HEK293 (cell line): ENCODE measurements at regions not wholly inside any gene's neighbourhood (a gene's known extent, or its start where the extent isn't known, plus 50 kb on each side); places are given as distances from the start of the nearest gene placed in this dataset.

Source experiments
- GFI1B ChIP-seq: fragments of 450-650 bp; formaldehyde crosslinking; IDR thresholded peaks from 2 replicates; pipeline ENCODE4 v1.5.1; 2016; ENCODE audit warnings: missing biosample characterization, missing genetic modification characterization
- HOXA7 ChIP-seq: sonication (generic); formaldehyde crosslinking; IDR thresholded peaks from 2 replicates; pipeline ENCODE4 v1.8.1; 2022; ENCODE audit warnings: missing genetic modification reagents, borderline replicate concordance
- HOXD13 ChIP-seq: sonication (generic); formaldehyde crosslinking; IDR thresholded peaks from 2 replicates; pipeline ENCODE4 v1.8.0; 2022; ENCODE audit warnings: missing genetic modification reagents, borderline replicate concordance
- MZF1 ChIP-seq: fragments of 450-650 bp; formaldehyde crosslinking; IDR thresholded peaks from 2 replicates; pipeline ENCODE4 v1.5.1; 2017; ENCODE audit warnings: missing biosample characterization, missing genetic modification characterization, borderline replicate concordance
- YY2 ChIP-seq: fragments of 450-650 bp; formaldehyde crosslinking; IDR thresholded peaks from 2 replicates; pipeline ENCODE4 v1.5.1; 2016; ENCODE audit warnings: missing biosample characterization, missing genetic modification characterization
- ZBTB20 ChIP-seq: fragments of 450-650 bp; formaldehyde crosslinking; IDR thresholded peaks from 2 replicates; pipeline ENCODE4 v1.5.1; 2016; ENCODE audit warnings: missing biosample characterization, missing genetic modification characterization
- ZBTB48 ChIP-seq: fragments of 450-650 bp; formaldehyde crosslinking; IDR thresholded peaks from 2 replicates; pipeline ENCODE4 v1.5.1; 2016; ENCODE audit warnings: missing biosample characterization, missing genetic modification characterization
- ZBTB7A ChIP-seq: fragments of 450-650 bp; formaldehyde crosslinking; IDR thresholded peaks from 2 replicates; pipeline ENCODE4 v1.5.1; 2016; ENCODE audit warnings: low read depth, missing biosample characterization, missing genetic modification characterization
- ZIC2 ChIP-seq: fragments of 450-650 bp; formaldehyde crosslinking; IDR thresholded peaks from 2 replicates; pipeline ENCODE4 v1.5.1; 2016; ENCODE audit warnings: missing biosample characterization, missing genetic modification characterization
- ZNF214 ChIP-seq: fragments of 450-650 bp; formaldehyde crosslinking; IDR thresholded peaks from 2 replicates; pipeline ENCODE4 v1.5.1; 2017; ENCODE audit warnings: missing biosample characterization, mild to moderate bottlenecking, missing genetic modification characterization, borderline replicate concordance
- ZNF239 ChIP-seq: fragments of 450-650 bp; formaldehyde crosslinking; IDR thresholded peaks from 2 replicates; pipeline ENCODE4 v1.5.1; 2016; ENCODE audit warnings: missing biosample characterization, missing genetic modification characterization
- ZNF37A ChIP-seq: fragments of 450-650 bp; IDR thresholded peaks from 2 replicates; pipeline ENCODE4 v1.5.1; 2018; ENCODE audit warnings: missing biosample characterization, missing genetic modification characterization
- ZNF548 ChIP-seq: fragments of 450-650 bp; formaldehyde crosslinking; IDR thresholded peaks from 2 replicates; pipeline ENCODE4 v1.5.1; 2016; ENCODE audit warnings: missing biosample characterization, missing genetic modification characterization
- ZNF585B ChIP-seq: fragments of 450-650 bp; formaldehyde crosslinking; IDR thresholded peaks from 2 replicates; pipeline ENCODE4 v1.5.1; 2016; ENCODE audit warnings: missing biosample characterization, missing genetic modification characterization
- ZSCAN23 ChIP-seq: fragments of 450-650 bp; formaldehyde crosslinking; IDR thresholded peaks from 2 replicates; pipeline ENCODE4 v1.5.1; 2016; ENCODE audit warnings: missing biosample characterization, missing genetic modification characterization
- ZXDB ChIP-seq: fragments of 450-650 bp; formaldehyde crosslinking; IDR thresholded peaks from 2 replicates; pipeline ENCODE4 v1.5.1; 2016; ENCODE audit warnings: missing biosample characterization, missing genetic modification characterization
- TF ChIP-seq, protein P1 (sequence below): fragments of 450-650 bp; formaldehyde crosslinking; conservative IDR thresholded peaks from 2 replicates; pipeline ENCODE4 v1.5.1; 2016; ENCODE audit warnings: low read depth, missing biosample characterization, missing genetic modification characterization
- TF ChIP-seq, protein P2 (sequence below): fragments of 450-650 bp; formaldehyde crosslinking; IDR thresholded peaks from 2 replicates; pipeline ENCODE4 v1.5.1; 2016; ENCODE audit warnings: missing biosample characterization, missing genetic modification characterization
- TF ChIP-seq, protein P3 (sequence below): fragments of 450-650 bp; formaldehyde crosslinking; IDR thresholded peaks from 2 replicates; pipeline ENCODE4 v1.5.1; 2017; ENCODE audit warnings: missing biosample characterization, missing genetic modification characterization
- TF ChIP-seq, protein P4 (sequence below): fragments of 450-650 bp; formaldehyde crosslinking; IDR thresholded peaks from 2 replicates; pipeline ENCODE4 v1.5.1; 2016; ENCODE audit warnings: missing biosample characterization, missing genetic modification characterization, borderline replicate concordance
- TF ChIP-seq, protein P5 (sequence below): fragments of 450-650 bp; formaldehyde crosslinking; IDR thresholded peaks from 2 replicates; pipeline ENCODE4 v1.5.1; 2016; ENCODE audit warnings: missing biosample characterization, missing genetic modification characterization
- TF ChIP-seq, protein P6 (sequence below): fragments of 450-650 bp; IDR thresholded peaks from 2 replicates; pipeline ENCODE4 v1.5.1; 2018; ENCODE audit warnings: missing biosample characterization, missing genetic modification characterization

DNA sequence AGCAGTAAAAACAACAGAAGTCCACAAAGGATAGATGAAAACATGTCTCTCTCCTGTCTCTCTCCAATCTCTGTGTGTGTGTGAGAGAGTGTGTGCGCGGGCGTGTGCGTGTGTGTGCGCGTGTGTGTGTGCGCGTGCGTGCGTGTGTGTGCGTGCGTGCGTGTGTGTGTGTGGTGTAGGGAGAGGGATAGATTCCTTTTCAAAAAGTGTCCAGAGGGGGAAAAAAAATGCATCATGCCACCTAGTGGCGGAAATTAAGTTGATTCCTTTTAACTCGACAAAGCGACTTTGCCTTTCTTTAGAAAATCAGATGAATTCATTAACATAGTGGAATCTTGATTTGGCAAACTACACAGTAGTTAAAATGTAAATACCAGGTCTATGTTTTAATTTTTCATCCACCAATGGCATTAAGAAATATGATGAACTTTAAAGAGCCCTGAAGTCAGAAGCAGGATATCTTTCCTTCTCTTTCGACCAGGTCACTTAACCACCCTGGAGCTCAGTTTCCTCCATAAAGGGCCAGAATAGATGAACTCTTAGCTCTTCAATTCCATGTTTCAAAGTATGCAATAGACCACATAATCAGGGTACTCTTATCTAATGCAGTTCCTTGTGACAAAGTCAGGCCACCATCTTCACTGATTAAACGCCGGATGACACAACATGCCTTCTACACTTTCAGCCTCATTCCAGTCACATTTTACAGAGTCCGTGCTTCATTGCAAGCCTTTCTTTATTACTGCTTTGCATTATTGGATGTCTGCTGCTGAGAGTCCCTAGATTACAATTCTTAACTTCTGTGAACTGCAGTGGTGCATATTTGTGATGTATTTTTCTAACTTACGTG lies 162.8 kb downstream of the FBXO8 start (continued):
- TF ChIP-seq, protein P1, sequence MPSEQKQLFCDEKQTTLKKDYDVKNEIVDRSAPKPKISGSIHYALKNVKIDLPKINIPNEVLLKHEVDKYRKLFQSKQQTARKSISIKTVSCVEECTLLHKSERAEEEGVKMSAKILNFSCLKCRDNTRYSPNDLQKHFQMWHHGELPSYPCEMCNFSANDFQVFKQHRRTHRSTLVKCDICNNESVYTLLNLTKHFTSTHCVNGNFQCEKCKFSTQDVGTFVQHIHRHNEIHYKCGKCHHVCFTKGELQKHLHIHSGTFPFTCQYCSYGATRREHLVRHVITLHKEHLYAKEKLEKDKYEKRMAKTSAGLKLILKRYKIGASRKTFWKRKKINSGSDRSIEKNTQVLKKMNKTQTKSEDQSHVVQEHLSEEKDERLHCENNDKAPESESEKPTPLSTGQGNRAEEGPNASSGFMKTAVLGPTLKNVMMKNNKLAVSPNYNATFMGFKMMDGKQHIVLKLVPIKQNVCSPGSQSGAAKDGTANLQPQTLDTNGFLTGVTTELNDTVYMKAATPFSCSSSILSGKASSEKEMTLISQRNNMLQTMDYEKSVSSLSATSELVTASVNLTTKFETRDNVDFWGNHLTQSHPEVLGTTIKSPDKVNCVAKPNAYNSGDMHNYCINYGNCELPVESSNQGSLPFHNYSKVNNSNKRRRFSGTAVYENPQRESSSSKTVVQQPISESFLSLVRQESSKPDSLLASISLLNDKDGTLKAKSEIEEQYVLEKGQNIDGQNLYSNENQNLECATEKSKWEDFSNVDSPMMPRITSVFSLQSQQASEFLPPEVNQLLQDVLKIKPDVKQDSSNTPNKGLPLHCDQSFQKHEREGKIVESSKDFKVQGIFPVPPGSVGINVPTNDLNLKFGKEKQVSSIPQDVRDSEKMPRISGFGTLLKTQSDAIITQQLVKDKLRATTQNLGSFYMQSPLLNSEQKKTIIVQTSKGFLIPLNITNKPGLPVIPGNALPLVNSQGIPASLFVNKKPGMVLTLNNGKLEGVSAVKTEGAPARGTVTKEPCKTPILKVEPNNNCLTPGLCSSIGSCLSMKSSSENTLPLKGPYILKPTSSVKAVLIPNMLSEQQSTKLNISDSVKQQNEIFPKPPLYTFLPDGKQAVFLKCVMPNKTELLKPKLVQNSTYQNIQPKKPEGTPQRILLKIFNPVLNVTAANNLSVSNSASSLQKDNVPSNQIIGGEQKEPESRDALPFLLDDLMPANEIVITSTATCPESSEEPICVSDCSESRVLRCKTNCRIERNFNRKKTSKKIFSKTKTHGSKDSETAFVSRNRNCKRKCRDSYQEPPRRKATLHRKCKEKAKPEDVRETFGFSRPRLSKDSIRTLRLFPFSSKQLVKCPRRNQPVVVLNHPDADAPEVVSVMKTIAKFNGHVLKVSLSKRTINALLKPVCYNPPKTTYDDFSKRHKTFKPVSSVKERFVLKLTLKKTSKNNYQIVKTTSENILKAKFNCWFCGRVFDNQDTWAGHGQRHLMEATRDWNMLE (tag by site-specific recombination), result no peak
- TF ChIP-seq YY2, result no peak
- TF ChIP-seq ZSCAN23 (tag by site-specific recombination), result no peak
- TF ChIP-seq ZBTB7A (tag by site-specific recombination), result no peak
- TF ChIP-seq, protein P2, sequence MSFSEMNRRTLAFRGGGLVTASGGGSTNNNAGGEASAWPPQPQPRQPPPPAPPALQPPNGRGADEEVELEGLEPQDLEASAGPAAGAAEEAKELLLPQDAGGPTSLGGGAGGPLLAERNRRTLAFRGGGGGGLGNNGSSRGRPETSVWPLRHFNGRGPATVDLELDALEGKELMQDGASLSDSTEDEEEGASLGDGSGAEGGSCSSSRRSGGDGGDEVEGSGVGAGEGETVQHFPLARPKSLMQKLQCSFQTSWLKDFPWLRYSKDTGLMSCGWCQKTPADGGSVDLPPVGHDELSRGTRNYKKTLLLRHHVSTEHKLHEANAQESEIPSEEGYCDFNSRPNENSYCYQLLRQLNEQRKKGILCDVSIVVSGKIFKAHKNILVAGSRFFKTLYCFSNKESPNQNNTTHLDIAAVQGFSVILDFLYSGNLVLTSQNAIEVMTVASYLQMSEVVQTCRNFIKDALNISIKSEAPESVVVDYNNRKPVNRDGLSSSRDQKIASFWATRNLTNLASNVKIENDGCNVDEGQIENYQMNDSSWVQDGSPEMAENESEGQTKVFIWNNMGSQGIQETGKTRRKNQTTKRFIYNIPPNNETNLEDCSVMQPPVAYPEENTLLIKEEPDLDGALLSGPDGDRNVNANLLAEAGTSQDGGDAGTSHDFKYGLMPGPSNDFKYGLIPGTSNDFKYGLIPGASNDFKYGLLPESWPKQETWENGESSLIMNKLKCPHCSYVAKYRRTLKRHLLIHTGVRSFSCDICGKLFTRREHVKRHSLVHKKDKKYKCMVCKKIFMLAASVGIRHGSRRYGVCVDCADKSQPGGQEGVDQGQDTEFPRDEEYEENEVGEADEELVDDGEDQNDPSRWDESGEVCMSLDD (tag by site-specific recombination), result no peak
- 0 out of 2 replicates have a peak, but pooled peaks have one; percentile 49 for TF ChIP-seq ZXDB (tag by site-specific recombination)
- TF ChIP-seq, protein P3, sequence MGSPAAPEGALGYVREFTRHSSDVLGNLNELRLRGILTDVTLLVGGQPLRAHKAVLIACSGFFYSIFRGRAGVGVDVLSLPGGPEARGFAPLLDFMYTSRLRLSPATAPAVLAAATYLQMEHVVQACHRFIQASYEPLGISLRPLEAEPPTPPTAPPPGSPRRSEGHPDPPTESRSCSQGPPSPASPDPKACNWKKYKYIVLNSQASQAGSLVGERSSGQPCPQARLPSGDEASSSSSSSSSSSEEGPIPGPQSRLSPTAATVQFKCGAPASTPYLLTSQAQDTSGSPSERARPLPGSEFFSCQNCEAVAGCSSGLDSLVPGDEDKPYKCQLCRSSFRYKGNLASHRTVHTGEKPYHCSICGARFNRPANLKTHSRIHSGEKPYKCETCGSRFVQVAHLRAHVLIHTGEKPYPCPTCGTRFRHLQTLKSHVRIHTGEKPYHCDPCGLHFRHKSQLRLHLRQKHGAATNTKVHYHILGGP (tag by site-specific recombination), result no peak
- no peak for TF ChIP-seq ZIC2 (tag by site-specific recombination)
- TF ChIP-seq GFI1B (tag by site-specific recombination), result no peak
- no peak for TF ChIP-seq ZNF239 (tag by site-specific recombination)
- TF ChIP-seq, protein P4, sequence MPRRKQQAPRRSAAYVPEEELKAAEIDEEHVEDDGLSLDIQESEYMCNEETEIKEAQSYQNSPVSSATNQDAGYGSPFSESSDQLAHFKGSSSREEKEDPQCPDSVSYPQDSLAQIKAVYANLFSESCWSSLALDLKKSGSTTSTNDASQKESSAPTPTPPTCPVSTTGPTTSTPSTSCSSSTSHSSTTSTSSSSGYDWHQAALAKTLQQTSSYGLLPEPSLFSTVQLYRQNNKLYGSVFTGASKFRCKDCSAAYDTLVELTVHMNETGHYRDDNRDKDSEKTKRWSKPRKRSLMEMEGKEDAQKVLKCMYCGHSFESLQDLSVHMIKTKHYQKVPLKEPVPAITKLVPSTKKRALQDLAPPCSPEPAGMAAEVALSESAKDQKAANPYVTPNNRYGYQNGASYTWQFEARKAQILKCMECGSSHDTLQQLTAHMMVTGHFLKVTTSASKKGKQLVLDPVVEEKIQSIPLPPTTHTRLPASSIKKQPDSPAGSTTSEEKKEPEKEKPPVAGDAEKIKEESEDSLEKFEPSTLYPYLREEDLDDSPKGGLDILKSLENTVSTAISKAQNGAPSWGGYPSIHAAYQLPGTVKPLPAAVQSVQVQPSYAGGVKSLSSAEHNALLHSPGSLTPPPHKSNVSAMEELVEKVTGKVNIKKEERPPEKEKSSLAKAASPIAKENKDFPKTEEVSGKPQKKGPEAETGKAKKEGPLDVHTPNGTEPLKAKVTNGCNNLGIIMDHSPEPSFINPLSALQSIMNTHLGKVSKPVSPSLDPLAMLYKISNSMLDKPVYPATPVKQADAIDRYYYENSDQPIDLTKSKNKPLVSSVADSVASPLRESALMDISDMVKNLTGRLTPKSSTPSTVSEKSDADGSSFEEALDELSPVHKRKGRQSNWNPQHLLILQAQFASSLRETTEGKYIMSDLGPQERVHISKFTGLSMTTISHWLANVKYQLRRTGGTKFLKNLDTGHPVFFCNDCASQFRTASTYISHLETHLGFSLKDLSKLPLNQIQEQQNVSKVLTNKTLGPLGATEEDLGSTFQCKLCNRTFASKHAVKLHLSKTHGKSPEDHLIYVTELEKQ (tag by site-specific recombination), result no peak
- no peak for TF ChIP-seq MZF1 (tag by site-specific recombination)
- no peak for TF ChIP-seq ZNF585B (tag by site-specific recombination)
- TF ChIP-seq HOXD13 (CRISPR knock-in tag), result no peak
- TF ChIP-seq, protein P5, sequence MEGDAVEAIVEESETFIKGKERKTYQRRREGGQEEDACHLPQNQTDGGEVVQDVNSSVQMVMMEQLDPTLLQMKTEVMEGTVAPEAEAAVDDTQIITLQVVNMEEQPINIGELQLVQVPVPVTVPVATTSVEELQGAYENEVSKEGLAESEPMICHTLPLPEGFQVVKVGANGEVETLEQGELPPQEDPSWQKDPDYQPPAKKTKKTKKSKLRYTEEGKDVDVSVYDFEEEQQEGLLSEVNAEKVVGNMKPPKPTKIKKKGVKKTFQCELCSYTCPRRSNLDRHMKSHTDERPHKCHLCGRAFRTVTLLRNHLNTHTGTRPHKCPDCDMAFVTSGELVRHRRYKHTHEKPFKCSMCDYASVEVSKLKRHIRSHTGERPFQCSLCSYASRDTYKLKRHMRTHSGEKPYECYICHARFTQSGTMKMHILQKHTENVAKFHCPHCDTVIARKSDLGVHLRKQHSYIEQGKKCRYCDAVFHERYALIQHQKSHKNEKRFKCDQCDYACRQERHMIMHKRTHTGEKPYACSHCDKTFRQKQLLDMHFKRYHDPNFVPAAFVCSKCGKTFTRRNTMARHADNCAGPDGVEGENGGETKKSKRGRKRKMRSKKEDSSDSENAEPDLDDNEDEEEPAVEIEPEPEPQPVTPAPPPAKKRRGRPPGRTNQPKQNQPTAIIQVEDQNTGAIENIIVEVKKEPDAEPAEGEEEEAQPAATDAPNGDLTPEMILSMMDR (tag by site-specific recombination), result peak; percentile 74
- no peak for TF ChIP-seq ZNF37A (tag by site-specific recombination)
- TF ChIP-seq ZNF548 (tag by site-specific recombination), result no peak
- TF ChIP-seq, protein P6, sequence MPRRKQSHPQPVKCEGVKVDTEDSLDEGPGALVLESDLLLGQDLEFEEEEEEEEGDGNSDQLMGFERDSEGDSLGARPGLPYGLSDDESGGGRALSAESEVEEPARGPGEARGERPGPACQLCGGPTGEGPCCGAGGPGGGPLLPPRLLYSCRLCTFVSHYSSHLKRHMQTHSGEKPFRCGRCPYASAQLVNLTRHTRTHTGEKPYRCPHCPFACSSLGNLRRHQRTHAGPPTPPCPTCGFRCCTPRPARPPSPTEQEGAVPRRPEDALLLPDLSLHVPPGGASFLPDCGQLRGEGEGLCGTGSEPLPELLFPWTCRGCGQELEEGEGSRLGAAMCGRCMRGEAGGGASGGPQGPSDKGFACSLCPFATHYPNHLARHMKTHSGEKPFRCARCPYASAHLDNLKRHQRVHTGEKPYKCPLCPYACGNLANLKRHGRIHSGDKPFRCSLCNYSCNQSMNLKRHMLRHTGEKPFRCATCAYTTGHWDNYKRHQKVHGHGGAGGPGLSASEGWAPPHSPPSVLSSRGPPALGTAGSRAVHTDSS (tag by site-specific recombination), result no peak
- no peak for TF ChIP-seq HOXA7
- no peak for TF ChIP-seq ZBTB20 (tag by site-specific recombination)
- TF ChIP-seq ZBTB48 (tag by site-specific recombination), result peak; percentile 42; the same call in 1 of the 2 replicates
- no peak for TF ChIP-seq ZNF214 (tag by site-specific recombination)
